ENCODE measurements at regions not wholly inside any gene's neighbourhood (a gene's known extent, or its start where the extent isn't known, plus 50 kb on each side); places are given as distances from the start of the nearest gene placed in this dataset.
"Not testable (repeated sequence)": the region's sequence is repeated elsewhere in the genome, so short reads cannot be mapped to it uniquely, and the experiment has no call there.

DNA sequence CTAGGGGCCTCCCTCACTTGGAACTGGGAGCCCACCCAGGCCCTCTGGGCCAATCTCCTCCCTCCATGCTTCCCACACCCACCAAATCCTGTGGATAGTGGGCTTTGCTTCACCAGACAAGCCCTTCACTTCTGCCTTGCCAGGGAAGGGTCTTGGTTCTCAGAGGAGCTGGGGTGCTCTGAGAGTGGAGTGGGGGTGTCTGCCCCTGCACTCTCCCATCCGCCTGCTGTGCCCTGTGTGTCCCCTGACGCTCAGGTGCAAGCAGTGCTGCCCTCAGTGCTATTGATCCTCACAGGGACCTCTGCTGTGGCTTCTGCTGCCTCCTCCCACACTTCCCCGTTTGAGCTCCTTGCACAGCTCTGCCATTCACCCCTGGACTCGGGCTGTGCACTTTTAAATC, 117.3 kb upstream of the NKX1-1 start:
- no peak for TF ChIP-seq CTCF (IDR thresholded peaks at IDR 0.05; ENCODE audit: insufficient read depth, missing control alignments)
- DNase-seq (ENCODE audit: insufficient read length, low spot score) (no peak), FAIRE-seq (no peak)

GRCh38 chr4:1523033-1523432, 116.8 kb upstream of the NKX1-1 start:
- FAIRE-seq (no peak), DNase-seq (ENCODE audit: insufficient read length, low spot score) (no peak)
- no peak for TF ChIP-seq CTCF (IDR thresholded peaks at IDR 0.05; ENCODE audit: insufficient read depth, missing control alignments)

DNA sequence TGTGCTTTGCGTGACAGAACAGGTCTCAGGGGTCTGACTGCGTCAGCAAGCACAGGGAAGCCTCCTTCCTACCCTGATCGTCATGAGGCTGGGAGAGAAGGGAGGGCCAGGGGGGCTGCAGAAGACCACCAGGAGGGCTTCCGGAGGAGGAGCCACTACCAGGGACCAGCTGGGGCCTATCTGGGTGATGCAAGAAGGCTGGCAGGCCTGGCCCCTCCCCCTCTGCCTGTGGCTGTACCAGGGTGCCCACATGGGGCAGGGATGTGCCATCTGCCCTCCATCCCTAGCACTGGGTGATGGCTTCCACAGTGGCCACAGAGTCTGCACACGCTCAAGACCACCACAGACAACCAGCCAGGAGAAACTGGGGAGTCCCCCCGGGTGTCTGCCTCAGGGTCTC, 116.4 kb upstream of the NKX1-1 start:
- no peak for TF ChIP-seq CTCF (IDR thresholded peaks at IDR 0.05; ENCODE audit: insufficient read depth, missing control alignments)
- FAIRE-seq: no peak
- no peak for DNase-seq (ENCODE audit: insufficient read length, low spot score)

- TF ChIP-seq CTCF (IDR thresholded peaks at IDR 0.05; ENCODE audit: insufficient read depth, missing control alignments): no peak
- no peak for FAIRE-seq
- no peak for DNase-seq (ENCODE audit: insufficient read length, low spot score)
Measured at GRCh38 chr4:1521821-1522361, 115.6 kb upstream of the NKX1-1 start.

GRCh38 chr4:1520795-1521576, 114.7 kb upstream of the NKX1-1 start:
- not testable (repeated sequence) for FAIRE-seq

GRCh38 chr4:1519787-1520661, 113.8 kb upstream of the NKX1-1 start:
- DNase-seq (ENCODE audit: insufficient read length, low spot score): no peak
- TF ChIP-seq CTCF (IDR thresholded peaks at IDR 0.05; ENCODE audit: insufficient read depth, missing control alignments): no peak
- no peak for FAIRE-seq

More at GRCh38 chr4:1520795-1521576, 114.7 kb upstream of the NKX1-1 start:
- DNase-seq (ENCODE audit: insufficient read length, low spot score): peak; percentile 74

DNA sequence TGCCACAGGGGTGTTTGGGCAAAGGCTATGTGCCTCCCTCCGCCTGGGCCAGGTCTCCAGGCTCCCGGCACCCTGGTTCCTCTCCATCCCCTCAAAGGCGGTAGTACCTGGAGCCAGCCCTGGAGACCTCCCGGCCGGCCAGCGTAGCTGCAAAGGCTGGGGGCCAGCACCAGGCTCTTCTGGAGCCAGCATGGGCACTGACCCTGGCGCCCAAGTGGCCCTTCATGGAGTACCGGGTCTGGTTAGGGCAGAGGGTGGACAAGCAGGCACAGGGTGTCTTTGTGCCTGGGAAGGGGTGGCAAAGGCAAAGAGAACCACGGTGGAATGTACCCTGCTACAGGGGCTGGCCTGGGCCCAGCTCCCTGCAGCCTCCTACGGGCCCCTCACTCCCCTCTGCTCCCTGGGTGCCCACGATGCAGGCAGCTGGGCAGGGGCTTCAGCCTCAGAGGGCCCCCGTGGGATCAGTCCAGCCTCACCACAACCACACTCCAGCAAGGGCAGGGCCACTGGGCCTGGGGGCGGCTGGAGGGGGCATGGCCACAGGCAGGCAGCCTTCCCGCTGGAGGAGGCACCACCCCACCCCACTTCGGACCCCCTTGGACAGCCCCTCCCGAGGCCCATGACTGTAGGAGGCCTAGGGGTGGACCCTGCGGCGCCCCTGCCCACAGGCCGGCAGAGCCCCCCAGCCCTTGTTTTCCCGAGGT, 112.9 kb upstream of the NKX1-1 start:
- TF ChIP-seq CTCF (IDR thresholded peaks at IDR 0.05; ENCODE audit: insufficient read depth, missing control alignments): no peak
- no peak for FAIRE-seq

More for the DNA sequence above, 112.9 kb upstream of the NKX1-1 start:
- no peak for DNase-seq (ENCODE audit: insufficient read length, low spot score)

All from D721Med (cell line).